Breast epithelium (tissue), 3 donors: ENCODE measurements at regions not wholly inside any gene's neighbourhood (a gene's known extent, or its start where the extent isn't known, plus 50 kb on each side); places are given as distances from the start of the nearest gene placed in this dataset.

Experiments
- POLR2A ChIP-seq: fragments of 450-650 bp; IDR thresholded peaks from one replicate; pipeline ENCODE4 v1.6.1; 2016; ENCODE audit warnings: antibody characterized with exemption, mild to moderate bottlenecking, moderate library complexity
- TF ChIP-seq, protein P1 (sequence below), 3 donors: fragments of 450-650 bp; IDR thresholded peaks; one replicate each; pipeline ENCODE4 v1.5.1; 2016 to 2017; ENCODE audit warnings: antibody characterized with exemption in 3 of 3, mild to moderate bottlenecking in 3 of 3, moderate library complexity in 3 of 3

DNA sequence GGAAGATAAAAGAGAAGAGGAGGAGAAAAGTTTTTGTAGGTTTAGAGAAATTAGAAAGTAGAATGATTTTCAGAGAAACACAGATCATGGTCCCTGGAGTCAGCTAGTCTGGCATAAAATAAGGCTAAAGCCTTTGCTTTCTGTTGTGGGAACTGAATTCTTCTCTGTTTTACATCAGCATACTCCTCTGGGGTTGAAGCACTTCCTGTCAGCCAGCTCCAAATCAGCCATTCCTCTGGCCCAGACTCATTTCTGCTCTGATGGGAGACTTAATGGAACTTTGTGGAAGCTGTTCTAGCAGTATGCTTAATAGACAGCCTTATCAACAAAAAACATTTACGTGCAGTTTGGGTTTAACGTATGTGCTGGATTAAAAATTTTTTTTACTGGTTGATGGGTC lies 143.2 kb downstream of the HMHB1 start:
- TF ChIP-seq POLR2A = no peak
- TF ChIP-seq, protein P1, sequence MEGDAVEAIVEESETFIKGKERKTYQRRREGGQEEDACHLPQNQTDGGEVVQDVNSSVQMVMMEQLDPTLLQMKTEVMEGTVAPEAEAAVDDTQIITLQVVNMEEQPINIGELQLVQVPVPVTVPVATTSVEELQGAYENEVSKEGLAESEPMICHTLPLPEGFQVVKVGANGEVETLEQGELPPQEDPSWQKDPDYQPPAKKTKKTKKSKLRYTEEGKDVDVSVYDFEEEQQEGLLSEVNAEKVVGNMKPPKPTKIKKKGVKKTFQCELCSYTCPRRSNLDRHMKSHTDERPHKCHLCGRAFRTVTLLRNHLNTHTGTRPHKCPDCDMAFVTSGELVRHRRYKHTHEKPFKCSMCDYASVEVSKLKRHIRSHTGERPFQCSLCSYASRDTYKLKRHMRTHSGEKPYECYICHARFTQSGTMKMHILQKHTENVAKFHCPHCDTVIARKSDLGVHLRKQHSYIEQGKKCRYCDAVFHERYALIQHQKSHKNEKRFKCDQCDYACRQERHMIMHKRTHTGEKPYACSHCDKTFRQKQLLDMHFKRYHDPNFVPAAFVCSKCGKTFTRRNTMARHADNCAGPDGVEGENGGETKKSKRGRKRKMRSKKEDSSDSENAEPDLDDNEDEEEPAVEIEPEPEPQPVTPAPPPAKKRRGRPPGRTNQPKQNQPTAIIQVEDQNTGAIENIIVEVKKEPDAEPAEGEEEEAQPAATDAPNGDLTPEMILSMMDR (IDR thresholded peaks at IDR 0.05) = no peak
